ENCODE measurements at regions not wholly inside any gene's neighbourhood (a gene's known extent, or its start where the extent isn't known, plus 50 kb on each side); places are given as distances from the start of the nearest gene placed in this dataset.

DNA sequence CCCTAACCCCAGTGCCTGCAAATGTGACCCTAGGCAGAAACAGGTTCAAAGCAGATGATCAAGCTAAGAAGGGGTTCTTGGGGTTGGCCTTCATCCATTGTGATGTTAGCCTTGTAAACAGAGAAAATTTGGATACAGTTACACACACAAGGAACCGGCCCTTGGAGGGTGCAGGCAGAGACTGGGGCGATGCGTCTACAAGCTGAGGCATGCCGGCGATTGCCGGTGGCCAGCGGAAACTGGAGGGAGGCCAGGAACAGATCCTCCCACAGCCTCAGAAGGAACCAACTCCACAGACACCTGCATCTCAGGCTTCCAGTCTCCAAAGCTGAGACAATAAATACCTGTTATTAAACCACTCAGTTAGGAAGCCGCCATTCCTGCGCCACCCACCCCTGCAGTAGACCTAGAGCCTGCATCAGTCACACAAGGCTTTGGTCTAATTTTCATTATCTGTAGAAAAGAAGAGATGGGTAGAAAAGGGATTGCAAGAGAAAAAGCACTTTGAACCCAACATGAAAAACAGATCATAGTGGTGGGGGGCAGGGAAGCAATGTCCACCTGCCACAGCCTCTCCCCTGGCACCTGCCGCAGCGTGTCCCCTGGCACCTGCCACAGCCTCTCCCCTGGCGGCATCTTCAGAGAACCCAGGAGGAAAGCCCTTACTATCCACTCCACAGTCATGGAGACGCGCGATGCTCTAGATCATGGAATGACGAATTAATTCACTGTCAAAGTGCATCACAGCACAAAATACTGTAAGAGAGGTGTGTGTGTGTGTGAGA lies 119.7 kb upstream of the SOX1 start:
- Histone ChIP-seq H3K9me3 (ENCODE audit: control insufficient read depth, insufficient read depth, low read length) (no peaks in the 10 kb centered on the region), H3K4me1 (ENCODE audit: insufficient read depth, low read length) (no peaks in the 10 kb centered on the region), H3K36me3 (ENCODE audit: insufficient read depth, low read length) (no peaks in the 10 kb centered on the region), H3K9ac (ENCODE audit: low read depth, low read length) (no peak overlapping the region)

DNA sequence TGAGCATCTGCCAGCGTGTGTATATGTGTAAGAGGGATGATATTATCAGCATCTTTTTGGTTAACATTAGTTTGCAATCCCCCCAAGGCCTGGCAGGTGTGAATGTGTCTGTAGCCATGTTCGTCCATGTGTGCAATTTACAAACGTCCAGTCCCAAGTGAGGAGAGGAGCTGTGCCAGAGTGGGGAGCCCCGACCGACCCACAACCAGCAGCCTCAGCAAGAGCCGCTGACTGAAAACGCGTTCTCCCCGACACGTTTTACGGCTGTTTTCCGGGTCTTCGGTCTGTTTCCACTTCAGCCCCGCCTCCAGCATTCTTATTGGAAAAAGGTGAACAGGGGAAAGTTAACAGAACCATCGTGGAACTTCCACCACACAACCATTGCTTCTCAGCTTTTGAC lies 119.1 kb upstream of the SOX1 start:
- Histone ChIP-seq H3K36me3 (ENCODE audit: insufficient read depth, low read length) (no peaks in the 10 kb centered on the region), H3K9me3 (ENCODE audit: control insufficient read depth, insufficient read depth, low read length) (no peaks in the 10 kb centered on the region), H3K4me1 (ENCODE audit: insufficient read depth, low read length) (no peaks in the 10 kb centered on the region), H3K9ac (ENCODE audit: low read depth, low read length) (no peak overlapping the region)

DNA sequence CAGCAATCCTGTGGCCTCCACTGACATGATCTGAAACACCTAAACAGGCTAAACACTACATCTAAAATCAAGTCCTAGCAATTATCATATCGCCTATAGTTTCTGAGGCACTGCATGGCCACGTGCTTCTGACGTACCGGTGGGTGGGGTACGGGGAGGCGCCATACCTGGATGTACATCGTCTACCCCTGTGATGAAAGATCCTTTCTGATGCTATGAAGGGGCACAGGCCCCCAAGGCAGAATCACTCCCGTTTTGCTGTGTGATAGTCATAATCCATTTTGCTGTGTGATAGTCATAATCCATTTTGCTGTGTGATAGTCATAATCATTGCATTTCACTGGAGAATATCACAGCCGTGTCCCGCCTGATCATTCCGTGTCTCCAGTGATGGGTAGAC lies 118.7 kb upstream of the SOX1 start:
- Histone ChIP-seq H3K9ac (ENCODE audit: low read depth, low read length) (no peak overlapping the region), H3K9me3 (ENCODE audit: control insufficient read depth, insufficient read depth, low read length) (no peaks in the 10 kb centered on the region), H3K36me3 (ENCODE audit: insufficient read depth, low read length) (no peaks in the 10 kb centered on the region), H3K4me1 (ENCODE audit: insufficient read depth, low read length) (no peaks in the 10 kb centered on the region)

DNA sequence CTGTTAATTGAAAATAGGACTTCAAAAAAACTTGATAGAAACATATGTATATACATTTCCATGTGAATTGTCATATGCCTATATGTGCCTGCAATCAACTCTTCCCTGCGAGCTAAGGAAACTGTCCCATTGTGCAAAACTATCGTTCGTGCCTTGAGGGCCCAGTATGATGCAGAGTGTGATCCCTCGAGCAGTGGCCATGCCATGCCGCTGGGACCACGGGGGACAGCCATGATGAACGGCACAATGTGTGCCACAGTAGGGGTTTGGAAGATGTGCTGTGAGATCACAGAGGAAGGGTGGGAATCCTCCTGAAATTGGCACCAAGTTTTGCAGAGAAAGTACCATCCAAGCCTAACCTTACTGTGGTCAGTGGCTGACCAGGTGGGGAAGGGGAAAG lies 118.1 kb upstream of the SOX1 start:
- no peak overlapping the region for H3K9ac ChIP-seq (ENCODE audit: low read depth, low read length)
- no peaks in the 10 kb centered on the region for H3K9me3 ChIP-seq (ENCODE audit: control insufficient read depth, insufficient read depth, low read length)
- H3K4me1 ChIP-seq (ENCODE audit: insufficient read depth, low read length): no peaks in the 10 kb centered on the region
- H3K36me3 ChIP-seq (ENCODE audit: insufficient read depth, low read length): no peaks in the 10 kb centered on the region

DNA sequence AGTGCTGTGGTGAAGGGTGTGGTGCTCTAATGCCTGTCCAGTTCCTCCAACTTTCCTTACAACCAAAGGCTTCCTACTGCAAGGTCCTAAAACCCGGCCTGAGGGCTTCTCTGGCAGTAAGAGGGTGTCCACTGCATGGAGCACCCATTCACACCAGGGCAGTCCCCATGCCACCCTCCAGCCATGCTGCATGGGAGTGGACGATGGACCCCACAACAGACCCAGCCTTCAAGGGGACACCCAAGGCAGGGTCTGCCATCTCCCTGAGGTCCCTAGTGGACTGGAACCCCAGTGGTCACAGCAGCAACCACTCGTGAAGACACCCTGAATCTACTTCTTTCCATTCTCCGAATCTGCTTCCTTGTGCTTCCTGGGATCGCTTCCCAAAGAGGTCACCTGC lies 117.6 kb upstream of the SOX1 start:
- Histone ChIP-seq H3K9ac (ENCODE audit: low read depth, low read length) (no peak overlapping the region), H3K36me3 (ENCODE audit: insufficient read depth, low read length) (no peaks in the 10 kb centered on the region), H3K4me1 (ENCODE audit: insufficient read depth, low read length) (no peaks in the 10 kb centered on the region), H3K9me3 (ENCODE audit: control insufficient read depth, insufficient read depth, low read length) (no peaks in the 10 kb centered on the region)

DNA sequence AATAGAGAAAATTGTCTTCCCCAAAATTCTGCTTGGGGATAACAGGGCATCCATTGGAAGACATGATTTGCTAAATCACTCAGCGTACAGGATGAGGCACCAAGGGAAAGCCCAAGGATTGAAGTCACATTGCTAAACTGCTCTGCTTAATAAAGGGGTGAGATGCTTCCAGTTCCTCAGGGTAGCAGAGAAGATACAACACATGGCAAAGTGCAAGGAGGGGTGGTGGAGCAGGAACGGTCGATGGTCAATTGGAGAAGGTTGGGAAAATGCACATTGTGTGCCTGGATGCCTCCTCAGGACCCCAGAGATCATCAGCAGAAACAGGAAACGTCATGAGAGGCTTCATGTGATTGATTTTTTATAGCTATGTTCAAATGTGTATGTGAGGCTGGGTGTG lies 116.3 kb upstream of the SOX1 start:
- no peak overlapping the region for H3K9ac ChIP-seq (ENCODE audit: low read depth, low read length)
- H3K9me3 ChIP-seq (ENCODE audit: control insufficient read depth, insufficient read depth, low read length): no peaks in the 10 kb centered on the region
- H3K36me3 ChIP-seq (ENCODE audit: insufficient read depth, low read length): no peaks in the 10 kb centered on the region
- no peaks in the 10 kb centered on the region for H3K4me1 ChIP-seq (ENCODE audit: insufficient read depth, low read length)

DNA sequence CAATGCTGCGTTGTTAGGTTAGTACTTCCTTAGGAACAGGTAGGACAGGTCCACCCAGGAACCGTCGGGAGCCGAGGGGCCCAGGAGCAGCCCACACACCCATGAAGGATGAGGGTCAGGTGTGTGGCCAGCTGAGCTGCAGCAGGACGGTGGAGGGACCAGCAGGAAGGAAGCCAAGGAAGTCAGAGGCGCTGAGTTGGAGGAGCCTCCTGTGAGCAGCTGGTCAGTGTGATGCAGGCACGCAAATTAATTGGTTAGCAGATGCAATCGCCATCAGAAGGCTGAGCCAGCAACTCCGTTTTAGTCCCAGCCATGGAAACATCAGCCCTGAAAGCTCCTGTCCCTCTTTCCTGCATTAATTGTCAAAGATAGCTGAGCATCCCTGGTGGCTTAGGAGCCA lies 114.9 kb upstream of the SOX1 start:
- Histone ChIP-seq H3K9ac (ENCODE audit: low read depth, low read length) (no peak overlapping the region), H3K9me3 (ENCODE audit: control insufficient read depth, insufficient read depth, low read length) (no peaks in the 10 kb centered on the region), H3K36me3 (ENCODE audit: insufficient read depth, low read length) (no peaks in the 10 kb centered on the region), H3K4me1 (ENCODE audit: insufficient read depth, low read length) (no peaks in the 10 kb centered on the region)

DNA sequence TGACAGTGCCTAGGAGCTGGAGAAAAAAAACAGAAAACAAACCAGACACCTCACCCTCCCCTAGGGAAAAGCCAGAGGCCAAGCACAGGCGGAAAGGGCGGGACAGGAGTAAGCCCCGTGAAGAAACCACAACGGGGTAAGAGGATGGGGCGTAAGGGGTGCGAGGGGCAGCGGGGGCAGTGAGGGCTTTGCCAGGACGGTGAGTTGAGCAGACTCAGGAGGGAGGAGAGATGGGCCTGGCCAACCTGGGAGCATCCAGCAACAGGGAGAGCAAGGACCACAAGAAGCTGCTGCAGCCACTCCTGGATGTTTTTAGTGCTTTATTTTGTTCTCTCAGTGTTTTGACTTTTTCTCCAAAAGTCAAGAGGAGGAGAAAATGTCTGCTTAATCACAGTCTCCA lies 114.1 kb upstream of the SOX1 start:
- H3K4me1 ChIP-seq (ENCODE audit: insufficient read depth, low read length): no peaks in the 10 kb centered on the region
- no peaks in the 10 kb centered on the region for H3K9me3 ChIP-seq (ENCODE audit: control insufficient read depth, insufficient read depth, low read length)
- H3K9ac ChIP-seq (ENCODE audit: low read depth, low read length): no peak overlapping the region
- no peaks in the 10 kb centered on the region for H3K36me3 ChIP-seq (ENCODE audit: insufficient read depth, low read length)

DNA sequence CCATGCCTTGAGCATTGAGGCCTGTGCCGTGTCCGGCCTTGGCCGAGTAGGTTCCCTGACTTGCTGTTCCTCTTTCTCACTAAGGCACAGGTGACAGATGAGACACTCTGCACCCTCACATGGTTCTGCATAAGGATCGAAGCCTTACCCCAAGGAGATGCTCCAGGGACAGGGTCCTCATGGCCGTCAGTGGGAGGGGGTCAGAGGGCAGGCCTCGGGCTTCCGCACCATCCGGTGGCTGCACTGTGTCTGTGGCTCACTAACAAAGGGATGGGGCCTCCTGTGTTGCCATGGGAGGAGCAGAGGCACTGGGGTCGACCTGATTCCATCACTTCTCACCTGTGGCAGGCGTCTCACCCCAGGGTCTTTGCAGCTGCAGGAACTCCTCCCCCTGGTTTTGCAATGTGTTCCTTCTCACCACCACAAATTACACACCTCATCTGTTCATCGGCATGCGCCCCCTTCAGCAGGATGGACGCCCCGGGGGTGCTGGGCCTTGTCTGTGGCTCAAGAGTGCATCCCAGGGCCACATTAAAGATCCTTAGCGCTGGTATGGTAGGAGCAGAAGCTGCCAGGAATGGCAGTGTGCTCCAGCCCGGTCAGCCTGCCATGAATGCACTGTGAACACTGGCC lies 113.3 kb upstream of the SOX1 start:
- Histone ChIP-seq H3K9me3 (ENCODE audit: control insufficient read depth, insufficient read depth, low read length) (no peaks in the 10 kb centered on the region), H3K9ac (ENCODE audit: low read depth, low read length) (no peak overlapping the region), H3K4me1 (ENCODE audit: insufficient read depth, low read length) (no peaks in the 10 kb centered on the region), H3K36me3 (ENCODE audit: insufficient read depth, low read length) (no peaks in the 10 kb centered on the region)

DNA sequence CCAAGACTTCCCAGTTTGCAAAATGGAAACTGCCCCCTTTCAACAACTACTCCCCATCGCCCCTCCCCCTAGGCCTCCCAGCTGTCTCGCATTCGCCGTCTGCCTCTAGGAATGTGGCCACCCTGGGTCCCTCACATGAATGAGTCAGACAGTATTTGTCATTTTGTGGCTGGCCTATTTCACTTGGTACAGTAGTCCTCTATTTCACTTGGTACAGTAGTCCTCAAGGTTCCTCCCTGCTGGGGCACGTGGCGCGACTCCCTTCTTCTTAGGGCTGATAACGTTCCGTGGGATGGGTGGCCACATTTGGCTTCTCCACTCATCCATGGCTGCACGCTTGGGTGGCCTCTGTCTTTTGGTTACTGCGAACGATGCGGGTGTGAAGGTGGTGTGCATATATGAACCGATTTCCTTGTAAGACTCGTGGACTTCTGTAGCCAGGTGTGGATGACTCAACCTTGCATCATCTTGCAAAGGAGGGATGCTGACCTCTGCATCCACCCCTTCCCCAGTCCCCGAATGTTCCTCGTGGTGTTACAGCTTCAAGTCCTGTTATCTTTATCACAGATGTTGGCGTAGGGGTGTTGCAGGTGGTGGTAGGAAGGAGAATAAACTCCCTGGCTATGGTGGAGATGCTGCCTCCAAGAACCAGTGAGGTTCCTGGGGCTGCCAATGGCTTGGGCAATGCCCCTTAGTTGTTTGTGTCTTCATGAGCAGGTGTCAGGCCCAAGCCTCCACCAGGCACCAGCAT lies 112.1 kb upstream of the SOX1 start:
- no peaks in the 10 kb centered on the region for H3K4me1 ChIP-seq (ENCODE audit: insufficient read depth, low read length)
- no peaks in the 10 kb centered on the region for H3K36me3 ChIP-seq (ENCODE audit: insufficient read depth, low read length)
- H3K9me3 ChIP-seq (ENCODE audit: control insufficient read depth, insufficient read depth, low read length): no peaks in the 10 kb centered on the region

DNA sequence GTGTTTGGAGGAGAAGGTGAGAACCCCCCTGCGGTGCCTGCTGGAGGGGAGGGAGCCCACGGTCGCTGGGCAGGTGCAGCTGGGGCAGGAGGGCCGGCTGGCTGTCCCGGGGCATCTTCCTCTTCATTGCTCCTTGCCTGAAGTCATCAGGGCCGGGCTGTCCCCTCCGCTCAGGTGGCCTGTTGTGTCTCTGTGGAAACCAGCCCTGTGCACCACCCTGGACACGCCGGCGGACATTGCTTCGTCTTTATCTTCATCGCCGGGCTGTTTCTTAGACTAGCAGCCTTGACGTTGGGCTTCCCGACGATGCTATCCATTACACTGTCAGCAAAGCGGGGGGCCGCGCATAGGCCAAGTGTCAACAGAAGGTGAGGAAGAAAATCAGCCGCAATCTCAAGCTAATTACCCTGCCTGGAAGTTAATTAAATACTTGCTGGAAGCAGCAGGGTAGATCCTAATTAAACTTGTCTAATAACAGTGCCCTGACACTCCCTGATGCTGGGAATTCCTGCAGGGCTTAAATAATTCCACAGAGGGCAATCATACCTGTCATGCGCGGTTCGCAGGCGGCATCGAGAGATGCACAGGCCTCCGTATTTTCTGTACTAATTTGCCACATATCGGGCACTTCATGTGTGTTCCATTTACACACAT lies 111.4 kb upstream of the SOX1 start:
- no peaks in the 10 kb centered on the region for H3K4me1 ChIP-seq (ENCODE audit: insufficient read depth, low read length)
- H3K9me3 ChIP-seq (ENCODE audit: control insufficient read depth, insufficient read depth, low read length): no peaks in the 10 kb centered on the region
- H3K9ac ChIP-seq (ENCODE audit: low read depth, low read length): no peak overlapping the region
- H3K36me3 ChIP-seq (ENCODE audit: insufficient read depth, low read length): no peaks in the 10 kb centered on the region

More for the DNA sequence above, 112.1 kb upstream of the SOX1 start:
- H3K9ac ChIP-seq (ENCODE audit: low read depth, low read length): no peak overlapping the region

DNA sequence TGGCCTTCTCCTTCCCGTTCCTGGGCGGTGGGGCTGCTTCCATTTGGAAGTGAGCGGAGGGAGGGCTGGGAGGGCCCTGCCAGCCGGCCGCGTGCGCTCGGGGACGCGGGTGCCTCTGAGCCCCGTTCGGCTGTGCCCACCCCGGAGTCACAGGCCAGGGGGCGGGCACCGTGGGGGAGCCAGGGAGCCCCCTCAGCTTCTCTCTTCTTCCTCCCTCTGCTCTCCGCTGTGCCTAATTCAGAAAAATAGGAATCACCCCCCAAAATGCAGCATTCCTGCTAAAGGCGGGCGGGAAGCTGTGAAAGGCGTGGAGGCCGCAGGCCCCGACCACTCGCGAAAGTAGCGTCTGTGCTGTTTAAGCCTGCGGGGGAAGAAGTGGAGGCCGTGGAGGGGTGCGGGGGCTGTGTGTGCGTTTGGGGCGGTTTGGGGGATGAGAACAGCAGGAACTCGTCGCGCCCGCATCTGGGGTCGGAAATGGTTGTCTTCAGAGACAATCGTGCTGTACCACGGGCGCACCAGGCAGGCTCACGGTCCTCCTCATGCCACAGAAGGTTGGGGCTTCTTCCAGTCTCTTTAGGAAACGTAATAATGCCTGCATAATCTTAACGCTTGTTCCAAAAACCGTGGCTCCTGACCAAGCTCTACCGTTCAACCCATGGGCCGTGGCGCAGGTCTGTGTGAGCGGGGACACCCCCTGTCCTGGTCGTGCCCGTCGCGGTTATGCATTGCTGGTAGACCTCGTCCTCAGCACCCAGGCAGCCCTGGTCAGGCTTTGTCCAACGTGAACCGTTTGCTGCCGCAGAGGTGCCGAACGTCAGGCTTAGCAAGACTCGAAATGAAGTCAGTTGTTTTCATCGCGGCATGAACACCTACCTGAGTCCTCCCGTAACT lies 110.4 kb upstream of the SOX1 start:
- H3K36me3 ChIP-seq (ENCODE audit: insufficient read depth, low read length): no peaks in the 10 kb centered on the region
- H3K4me1 ChIP-seq (ENCODE audit: insufficient read depth, low read length): no peaks in the 10 kb centered on the region
- H3K9me3 ChIP-seq (ENCODE audit: control insufficient read depth, insufficient read depth, low read length): no peaks in the 10 kb centered on the region
- no peak overlapping the region for H3K9ac ChIP-seq (ENCODE audit: low read depth, low read length)

DNA sequence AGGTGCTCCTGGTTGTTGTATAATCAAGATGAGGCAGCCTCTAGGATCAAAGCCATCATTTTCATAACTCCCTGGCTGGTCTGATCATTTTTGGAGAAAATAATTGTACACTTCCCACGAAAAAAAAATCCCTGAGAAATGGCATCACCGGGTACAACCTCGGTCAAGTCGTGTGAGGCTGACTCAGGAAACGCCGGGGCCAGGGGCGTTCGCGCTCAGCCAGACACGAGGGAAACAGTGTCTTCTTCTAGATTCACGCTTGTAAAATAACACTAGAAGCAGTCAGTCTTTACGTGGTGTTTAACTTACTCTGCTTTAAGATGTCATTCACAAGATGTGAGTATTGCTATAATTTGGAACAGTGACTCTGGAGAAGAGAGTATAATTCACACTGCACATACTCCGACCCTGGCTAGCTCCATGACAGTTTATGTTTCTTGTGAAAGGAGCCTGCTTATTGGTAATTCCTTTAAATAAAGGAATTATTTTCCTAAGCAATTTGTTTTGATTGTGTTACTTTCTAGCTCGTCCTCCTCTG lies 109.0 kb upstream of the SOX1 start:
- Histone ChIP-seq H3K9me3 (ENCODE audit: control insufficient read depth, insufficient read depth, low read length) (no peaks in the 10 kb centered on the region), H3K36me3 (ENCODE audit: insufficient read depth, low read length) (no peaks in the 10 kb centered on the region), H3K9ac (ENCODE audit: low read depth, low read length) (no peak overlapping the region), H3K4me1 (ENCODE audit: insufficient read depth, low read length) (no peaks in the 10 kb centered on the region)
